Chondrocyte (in vitro differentiated cells): ENCODE measurements at regions not wholly inside any gene's neighbourhood (a gene's known extent, or its start where the extent isn't known, plus 50 kb on each side); places are given as distances from the start of the nearest gene placed in this dataset.

Experiments used
- DNase-seq: peaks from one replicate; pipeline ENCODE4 v3.0.0; 2021; ENCODE audit warnings: mixed read lengths, low spot score
- H3K27ac Mint-ChIP-seq: one replicate; pipeline ENCODE4 v1.8.0; 2021; ENCODE audit warnings: mild to moderate bottlenecking, moderate library complexity, mixed read lengths; ENCODE audit not compliant: unreplicated experiment
- H3K27me3 Mint-ChIP-seq: 2 replicates; pipeline ENCODE4 v1.8.0; 2021; ENCODE audit warnings: low read depth, mixed read lengths
- H3K36me3 Mint-ChIP-seq: 2 replicates; pipeline ENCODE4 v1.8.0; 2021; ENCODE audit warnings: low read depth, mixed read lengths
- H3K4me1 Mint-ChIP-seq: 2 replicates; pipeline ENCODE4 v1.8.0; 2021; ENCODE audit warnings: low read depth, mild to moderate bottlenecking, mixed read lengths
- H3K4me3 Mint-ChIP-seq: one replicate; pipeline ENCODE4 v1.8.0; 2021; ENCODE audit warnings: mild to moderate bottlenecking, moderate library complexity, mixed read lengths; ENCODE audit not compliant: unreplicated experiment
- H3K9me3 Mint-ChIP-seq: 2 replicates; pipeline ENCODE4 v1.8.0; 2021; ENCODE audit warnings: low read depth, mixed read lengths
- TF ChIP-seq, protein P1 (sequence below): fragments of 200-600 bp; sonication (generic); IDR thresholded peaks from 2 replicates; pipeline ENCODE4 v1.5.0; 2021; ENCODE audit warnings: antibody characterized with exemption, mild to moderate bottlenecking, moderate library complexity

DNA sequence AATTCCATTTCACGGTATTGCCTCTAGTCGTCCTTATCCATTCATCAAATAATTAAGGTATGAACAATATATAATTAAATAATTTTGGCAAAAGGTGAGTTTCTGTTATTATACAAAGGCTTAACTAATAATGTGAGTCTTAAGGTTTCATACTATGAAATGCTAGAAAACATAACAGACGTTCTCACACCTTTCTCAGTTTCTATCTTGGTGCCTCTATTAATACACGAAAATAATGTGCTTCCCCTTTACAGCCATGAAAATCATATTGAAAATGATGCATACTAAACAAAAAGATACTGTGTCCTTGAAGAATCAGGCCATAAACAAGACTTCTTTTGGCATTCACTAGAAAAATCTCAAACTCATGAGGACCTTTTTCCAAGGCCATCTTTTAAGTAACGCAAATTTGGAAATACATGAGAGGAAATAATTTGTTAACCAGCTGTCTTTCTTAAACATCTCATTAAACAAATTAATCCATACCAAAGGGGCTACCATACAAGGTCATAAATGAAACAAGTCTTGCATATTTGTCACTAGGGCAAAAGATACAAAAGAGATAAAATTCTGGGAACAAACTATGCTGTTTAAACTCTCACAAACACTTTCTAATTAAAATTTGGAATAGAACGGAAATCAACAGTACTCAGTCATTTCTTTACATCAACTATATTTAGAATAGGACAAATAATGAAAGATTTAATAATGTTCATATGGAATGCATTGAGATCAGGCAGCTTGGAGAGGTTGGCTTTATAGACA lies 53.9 kb upstream of the CAV2 start:
- no peaks in the 10 kb centered on the region for H3K36me3 Mint-ChIP-seq
- peaks cover 80% of the 10 kb centered on the region for H3K4me1 Mint-ChIP-seq
- no peak for DNase-seq
- H3K27ac Mint-ChIP-seq: peak overlapping the region; percentile 67
- TF ChIP-seq, protein P1, sequence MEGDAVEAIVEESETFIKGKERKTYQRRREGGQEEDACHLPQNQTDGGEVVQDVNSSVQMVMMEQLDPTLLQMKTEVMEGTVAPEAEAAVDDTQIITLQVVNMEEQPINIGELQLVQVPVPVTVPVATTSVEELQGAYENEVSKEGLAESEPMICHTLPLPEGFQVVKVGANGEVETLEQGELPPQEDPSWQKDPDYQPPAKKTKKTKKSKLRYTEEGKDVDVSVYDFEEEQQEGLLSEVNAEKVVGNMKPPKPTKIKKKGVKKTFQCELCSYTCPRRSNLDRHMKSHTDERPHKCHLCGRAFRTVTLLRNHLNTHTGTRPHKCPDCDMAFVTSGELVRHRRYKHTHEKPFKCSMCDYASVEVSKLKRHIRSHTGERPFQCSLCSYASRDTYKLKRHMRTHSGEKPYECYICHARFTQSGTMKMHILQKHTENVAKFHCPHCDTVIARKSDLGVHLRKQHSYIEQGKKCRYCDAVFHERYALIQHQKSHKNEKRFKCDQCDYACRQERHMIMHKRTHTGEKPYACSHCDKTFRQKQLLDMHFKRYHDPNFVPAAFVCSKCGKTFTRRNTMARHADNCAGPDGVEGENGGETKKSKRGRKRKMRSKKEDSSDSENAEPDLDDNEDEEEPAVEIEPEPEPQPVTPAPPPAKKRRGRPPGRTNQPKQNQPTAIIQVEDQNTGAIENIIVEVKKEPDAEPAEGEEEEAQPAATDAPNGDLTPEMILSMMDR: no peak
- no peaks in the 10 kb centered on the region for H3K9me3 Mint-ChIP-seq
- no peak overlapping the region for H3K4me3 Mint-ChIP-seq
- H3K27me3 Mint-ChIP-seq: no peaks in the 10 kb centered on the region

GRCh38 chr7:116446212-116446855 lies 53.2 kb upstream of the CAV2 start:
- H3K4me1 Mint-ChIP-seq: peaks cover 75% of the 10 kb centered on the region
- no peaks in the 10 kb centered on the region for H3K9me3 Mint-ChIP-seq
- no peak for DNase-seq
- H3K27ac Mint-ChIP-seq: peak overlapping the region; percentile 67
- TF ChIP-seq, protein P1: no peak
- H3K4me3 Mint-ChIP-seq: no peak overlapping the region
- no peaks in the 10 kb centered on the region for H3K27me3 Mint-ChIP-seq
- no peaks in the 10 kb centered on the region for H3K36me3 Mint-ChIP-seq

DNA sequence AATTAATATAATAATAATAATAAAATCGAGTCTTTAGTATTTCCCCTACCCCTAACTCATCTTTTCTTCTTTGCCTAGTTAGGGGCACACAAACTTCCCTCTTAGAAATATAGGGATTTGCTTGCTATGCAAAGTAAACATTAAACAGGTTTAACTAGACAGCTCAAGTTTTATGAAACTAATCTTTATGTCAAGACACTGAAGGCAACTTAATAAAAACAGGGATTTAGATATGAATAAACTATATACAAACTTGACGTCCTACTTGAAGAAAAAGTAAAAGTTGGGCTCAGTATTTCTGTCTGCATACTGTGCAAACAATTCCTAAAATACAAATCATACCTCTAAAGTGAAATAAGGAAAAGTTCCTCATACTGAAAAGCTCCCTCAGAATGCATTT lies 52.1 kb upstream of the CAV2 start:
- no peak for DNase-seq
- no peaks in the 10 kb centered on the region for H3K27me3 Mint-ChIP-seq
- peaks cover 66% of the 10 kb centered on the region for H3K4me1 Mint-ChIP-seq
- TF ChIP-seq, protein P1: no peak
- no peak overlapping the region for H3K27ac Mint-ChIP-seq
- H3K36me3 Mint-ChIP-seq: no peaks in the 10 kb centered on the region
- H3K9me3 Mint-ChIP-seq: no peaks in the 10 kb centered on the region
- H3K4me3 Mint-ChIP-seq: no peak overlapping the region

- peak overlapping the region; percentile 52 for H3K27ac Mint-ChIP-seq
These were observed 51.3 kb upstream of the CAV2 start for GRCh38 chr7:116447966-116448839.

More at GRCh38 chr7:116447966-116448839, 51.3 kb upstream of the CAV2 start:
- no peaks in the 10 kb centered on the region for H3K9me3 Mint-ChIP-seq
- peaks cover 58% of the 10 kb centered on the region for H3K4me1 Mint-ChIP-seq
- no peaks in the 10 kb centered on the region for H3K27me3 Mint-ChIP-seq
- DNase-seq: no peak
- H3K36me3 Mint-ChIP-seq: no peaks in the 10 kb centered on the region
- TF ChIP-seq, protein P1: no peak
- no peak overlapping the region for H3K4me3 Mint-ChIP-seq
